Central memory CD4-positive, alpha-beta T cell (primary cell): ENCODE measurements at regions not wholly inside any gene's neighbourhood (a gene's known extent, or its start where the extent isn't known, plus 50 kb on each side); places are given as distances from the start of the nearest gene placed in this dataset.

Experiments used
- DNase-seq: peaks from one replicate; pipeline ENCODE4 v3.0.0; 2022

DNA sequence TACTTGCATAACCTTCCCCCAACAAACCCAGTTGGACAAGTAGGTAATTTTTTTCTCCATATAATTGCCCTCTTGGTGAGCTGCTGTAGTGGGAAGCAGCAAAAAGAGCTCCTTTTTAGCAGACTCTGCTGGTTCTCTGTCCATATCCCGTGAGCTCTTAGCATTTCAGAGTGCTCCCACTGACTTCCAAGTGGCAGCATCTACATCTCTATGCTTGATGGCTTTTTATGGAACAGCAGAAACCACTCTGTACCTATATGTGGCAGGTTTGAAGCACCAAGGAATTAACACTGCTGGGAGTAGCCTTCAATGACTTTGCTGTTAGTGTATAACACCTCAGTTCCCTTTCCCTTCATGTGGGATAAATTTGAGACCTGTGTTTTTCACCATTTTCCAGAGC is 168.4 kb upstream of the NHS start:
- no peak for DNase-seq

DNA sequence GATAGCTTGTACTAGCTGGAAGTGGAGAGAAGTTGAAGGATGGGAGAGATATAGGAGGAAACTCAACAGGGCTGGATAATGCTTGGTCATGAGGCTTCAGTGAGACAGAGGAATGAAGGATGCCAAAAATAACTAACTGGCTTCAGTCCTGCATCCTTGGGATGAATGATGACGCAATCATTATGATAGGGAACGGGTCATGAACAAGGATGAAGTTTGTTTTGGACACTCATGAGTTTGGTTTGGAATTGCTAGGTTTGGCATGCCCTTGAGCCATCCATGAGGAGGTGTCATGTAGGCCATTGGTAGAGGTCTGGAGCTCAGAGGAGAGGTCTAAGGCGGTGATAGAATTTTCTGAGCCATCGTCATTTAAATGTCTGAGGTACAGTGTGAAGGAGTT is 160.0 kb upstream of the NHS start:
- DNase-seq, result no peak

- DNase-seq, result no peak
Measured at GRCh38 chrX:17226736-17227135, 148.3 kb upstream of the NHS start.

DNA sequence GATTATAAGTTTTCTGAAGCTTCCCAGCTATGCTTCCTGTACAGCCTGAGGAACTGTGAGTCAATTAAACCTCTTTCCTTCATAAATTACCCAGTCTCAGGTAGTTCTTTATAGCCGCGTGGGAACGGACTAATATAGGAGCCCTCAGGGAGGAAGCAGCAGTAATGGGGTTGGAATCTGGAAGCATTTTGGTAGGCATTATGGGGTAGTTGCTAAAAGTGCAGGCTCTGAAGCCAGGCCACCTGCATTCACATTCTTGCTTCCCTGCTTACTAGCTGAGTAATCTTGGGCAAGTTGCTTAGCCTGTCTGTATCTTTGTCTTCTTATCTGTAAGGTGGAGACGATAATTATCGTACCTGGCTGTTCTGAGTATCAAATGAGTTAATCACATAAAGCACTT is 137.9 kb upstream of the NHS start:
- DNase-seq, result no peak

DNA sequence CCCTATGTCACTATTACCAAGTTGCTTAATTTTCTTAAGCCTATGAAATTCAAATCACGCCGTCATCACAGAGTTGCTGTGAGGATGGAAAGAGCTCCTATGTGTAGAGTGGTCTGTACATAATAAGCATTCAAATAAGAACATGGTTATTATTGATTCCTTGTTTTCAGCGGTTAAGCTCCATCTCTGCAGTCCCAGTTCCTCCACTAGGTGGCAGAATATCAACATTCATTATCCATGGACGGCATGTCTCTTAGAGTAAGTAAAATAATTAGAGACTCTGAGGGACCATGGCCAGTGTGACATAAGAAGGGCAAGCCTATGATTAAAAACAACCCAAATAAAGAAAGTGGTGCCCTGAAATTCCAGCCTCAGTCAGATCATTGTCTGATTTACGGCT is 132.5 kb upstream of the NHS start:
- peak; percentile 4 for DNase-seq

GRCh38 chrX:17247144-17247543 is 127.9 kb upstream of the NHS start:
- DNase-seq, result no peak

DNA sequence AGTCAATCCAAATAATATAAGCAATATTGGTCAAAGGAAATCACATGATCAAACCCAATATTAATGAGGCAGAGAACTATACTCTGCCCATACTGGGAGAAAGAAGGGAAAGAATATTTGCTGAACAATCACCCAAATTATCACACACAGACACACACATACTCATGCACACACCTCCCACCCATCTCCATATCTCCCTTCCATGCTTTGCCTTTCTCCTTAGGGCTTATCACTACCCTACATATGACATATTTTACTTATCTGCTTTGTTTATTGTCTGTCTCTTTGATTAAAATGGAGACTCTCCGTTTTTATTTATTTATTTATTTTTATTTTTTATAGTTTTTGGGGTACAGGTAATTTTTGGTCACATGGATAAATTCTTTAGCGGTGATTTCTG is 112.9 kb upstream of the NHS start:
- DNase-seq, result no peak

DNA sequence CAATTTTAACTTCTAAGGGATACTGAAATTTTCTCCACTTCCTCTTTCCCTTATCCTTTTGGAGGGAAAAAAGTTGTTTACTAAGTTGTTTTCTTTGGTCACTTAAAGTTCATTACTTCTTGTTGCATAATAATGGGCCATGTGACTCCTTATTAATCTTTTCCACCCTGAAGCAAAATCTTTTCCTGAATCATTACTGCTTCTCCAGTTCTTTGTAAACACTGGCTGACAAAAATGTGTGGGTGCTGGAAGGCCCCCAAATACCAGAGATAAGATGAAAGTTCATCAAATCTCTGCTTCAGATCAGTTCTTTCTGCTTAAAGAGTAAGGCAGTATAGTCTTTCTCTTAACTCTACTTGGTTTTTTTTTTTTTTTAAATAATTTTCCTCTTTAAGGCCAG is 108.9 kb upstream of the NHS start:
- no peak for DNase-seq

DNA sequence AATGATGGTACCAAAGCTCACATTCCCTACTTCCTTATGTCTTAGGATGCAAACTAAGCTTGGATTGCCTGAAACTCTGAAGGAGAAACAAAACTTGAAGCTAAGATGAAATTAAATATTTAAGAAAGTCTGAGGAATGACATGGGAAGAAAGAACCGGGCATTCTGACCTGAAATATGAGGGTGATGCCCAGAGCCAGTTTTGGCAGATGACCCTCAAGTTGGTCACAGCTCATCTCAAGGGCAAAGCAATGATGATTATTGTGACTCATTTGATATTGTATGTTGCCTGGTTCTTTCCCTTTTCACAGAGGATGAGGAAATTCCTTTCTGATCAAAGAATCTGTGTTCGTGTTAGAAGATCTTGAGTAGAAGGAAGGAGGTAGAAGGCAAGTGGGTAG is 96.0 kb upstream of the NHS start:
- no peak for DNase-seq

- DNase-seq, result no peak
Measured at GRCh38 chrX:17285983-17286382, 89.0 kb upstream of the NHS start.

DNA sequence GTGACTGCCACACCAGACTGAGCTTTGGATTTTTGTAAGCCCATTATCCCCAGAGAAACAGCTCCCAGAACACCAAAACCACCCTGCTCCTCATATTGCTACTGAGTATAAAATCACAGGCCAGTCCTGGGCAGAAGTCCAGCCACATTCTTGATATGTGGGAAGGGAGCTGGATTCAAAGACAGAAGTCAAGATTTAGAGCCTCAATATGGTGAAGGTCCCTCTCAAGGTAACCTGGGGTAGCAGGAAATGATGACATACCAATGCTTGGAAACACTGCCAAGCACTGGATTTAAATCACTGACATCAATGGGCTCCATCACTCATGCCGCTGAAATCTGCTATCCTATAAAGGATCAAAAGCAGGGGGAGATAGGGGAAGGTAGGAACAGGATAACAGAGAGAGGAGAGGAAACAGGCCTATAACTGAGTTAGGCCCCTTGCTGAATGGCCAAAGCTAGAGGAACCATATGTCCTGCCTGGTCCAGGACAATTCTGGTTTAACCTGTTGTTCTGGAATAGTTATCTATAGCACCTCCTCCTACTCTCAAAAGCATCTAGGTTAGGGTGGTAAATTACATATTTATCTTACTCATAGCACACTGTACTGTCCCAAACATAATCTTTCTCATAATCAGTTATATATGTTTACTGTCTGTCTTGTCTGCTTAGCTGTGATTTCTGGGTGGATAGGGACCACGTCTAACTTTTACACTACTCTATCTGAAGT is 83.7 kb upstream of the NHS start:
- no peak for DNase-seq

DNA sequence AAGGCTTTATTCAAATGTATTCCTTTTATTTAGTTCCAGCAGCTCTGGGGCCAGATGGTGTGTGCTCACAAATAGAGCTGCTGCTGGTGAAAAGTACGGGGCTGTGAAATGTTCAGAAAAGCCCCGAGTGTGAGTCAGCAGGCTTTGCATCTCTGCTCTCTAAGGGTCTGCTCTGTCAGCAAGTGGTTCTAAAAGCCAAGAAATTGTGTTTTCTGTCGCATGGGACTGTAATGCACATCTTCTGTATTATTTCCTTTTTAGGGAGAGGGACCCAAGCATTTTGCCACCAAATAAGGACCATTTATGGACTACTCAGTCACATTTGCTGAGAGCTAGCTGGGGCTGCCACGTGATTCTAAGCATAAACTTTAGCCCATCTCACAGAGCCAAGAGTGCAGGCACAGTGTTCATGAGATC is 82.9 kb upstream of the NHS start:
- no peak for DNase-seq

DNA sequence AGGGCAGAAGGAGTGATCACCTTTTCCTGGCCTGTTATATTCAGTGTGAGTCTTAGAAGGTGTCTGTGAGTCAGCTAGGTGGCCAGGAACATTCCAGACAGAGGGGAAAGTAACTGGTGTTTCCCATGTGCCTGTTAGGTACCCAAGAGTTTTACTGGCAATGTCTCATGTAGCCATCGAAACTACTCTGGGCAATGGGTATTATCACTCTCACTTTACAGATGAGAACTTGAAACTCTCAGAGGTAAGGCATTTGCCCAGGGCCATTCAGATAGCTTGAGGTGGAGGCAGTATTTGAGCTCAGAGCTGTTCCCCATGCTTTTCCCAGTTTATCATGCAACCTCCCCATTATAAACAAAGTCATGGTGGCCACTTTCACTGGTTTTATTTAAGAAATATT is 80.4 kb upstream of the NHS start:
- DNase-seq, result no peak

- no peak for DNase-seq
Measured at GRCh38 chrX:17295791-17296190, 79.2 kb upstream of the NHS start.

GRCh38 chrX:17298564-17298963 is 76.4 kb upstream of the NHS start:
- DNase-seq, result no peak

- no peak for DNase-seq
Measured at GRCh38 chrX:17299206-17299605, 75.8 kb upstream of the NHS start.

DNA sequence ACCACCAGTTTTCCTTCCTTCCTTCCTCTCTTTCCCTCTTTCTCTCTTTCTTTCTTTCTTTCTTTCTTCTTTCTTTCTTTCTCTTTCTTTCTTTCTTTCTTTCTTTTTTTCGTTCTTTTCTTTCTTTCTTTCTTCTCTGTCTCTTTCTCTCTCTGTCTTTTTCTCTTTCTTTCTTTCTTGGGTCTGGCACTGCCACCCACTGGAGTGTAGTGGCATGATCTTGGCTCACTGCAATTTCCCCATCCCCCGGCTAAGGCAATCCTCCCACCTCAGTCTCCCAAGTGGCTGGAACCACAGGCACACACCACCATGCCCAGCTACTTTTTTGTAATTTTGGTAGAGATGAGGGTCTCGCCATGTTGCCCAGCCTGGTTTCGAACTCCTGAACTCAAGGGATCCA is 51.6 kb upstream of the NHS start:
- no peak for DNase-seq
